ENCODE measurements at regions not wholly inside any gene's neighbourhood (a gene's known extent, or its start where the extent isn't known, plus 50 kb on each side); places are given as distances from the start of the nearest gene placed in this dataset.

GRCh38 chr3:144549166-144549565 is 577.5 kb downstream of the DIPK2A start:
- H3K4me3 ChIP-seq (replicated peaks; ENCODE audit: low read depth, low read length) = no peak overlapping the region
- DNase-seq (ENCODE audit: extremely low read depth, low read depth) = no peak
- TF ChIP-seq CTCF (IDR thresholded peaks at IDR 0.05; ENCODE audit: low read depth, low read length, missing control alignments) = no peak

- H3K4me3 ChIP-seq (replicated peaks; ENCODE audit: low read depth, low read length) = no peak overlapping the region
- DNase-seq (ENCODE audit: extremely low read depth, low read depth) = no peak
- no peak for TF ChIP-seq CTCF (IDR thresholded peaks at IDR 0.05; ENCODE audit: low read depth, low read length, missing control alignments)
Observed at GRCh38 chr3:144552346-144553057, 580.9 kb downstream of the DIPK2A start.

GRCh38 chr3:144553301-144553700 is 581.7 kb downstream of the DIPK2A start:
- no peak for DNase-seq (ENCODE audit: extremely low read depth, low read depth)
- no peak for TF ChIP-seq CTCF (IDR thresholded peaks at IDR 0.05; ENCODE audit: low read depth, low read length, missing control alignments)
- no peak overlapping the region for H3K4me3 ChIP-seq (replicated peaks; ENCODE audit: low read depth, low read length)

GRCh38 chr3:144554889-144555288 is 583.3 kb downstream of the DIPK2A start:
- TF ChIP-seq CTCF (IDR thresholded peaks at IDR 0.05; ENCODE audit: low read depth, low read length, missing control alignments) = no peak
- no peak for DNase-seq (ENCODE audit: extremely low read depth, low read depth)
- H3K4me3 ChIP-seq (replicated peaks; ENCODE audit: low read depth, low read length) = no peak overlapping the region

- no peak for DNase-seq (ENCODE audit: extremely low read depth, low read depth)
- TF ChIP-seq CTCF (IDR thresholded peaks at IDR 0.05; ENCODE audit: low read depth, low read length, missing control alignments) = no peak
- H3K4me3 ChIP-seq (replicated peaks; ENCODE audit: low read depth, low read length) = no peak overlapping the region
Observed at GRCh38 chr3:144556392-144556791, 584.8 kb downstream of the DIPK2A start.

GRCh38 chr3:144557515-144557914 is 585.9 kb downstream of the DIPK2A start:
- no peak overlapping the region for H3K4me3 ChIP-seq (replicated peaks; ENCODE audit: low read depth, low read length)
- no peak for TF ChIP-seq CTCF (IDR thresholded peaks at IDR 0.05; ENCODE audit: low read depth, low read length, missing control alignments)
- no peak for DNase-seq (ENCODE audit: extremely low read depth, low read depth)

- TF ChIP-seq CTCF (IDR thresholded peaks at IDR 0.05; ENCODE audit: low read depth, low read length, missing control alignments) = no peak
- H3K4me3 ChIP-seq (replicated peaks; ENCODE audit: low read depth, low read length) = no peak overlapping the region
- DNase-seq (ENCODE audit: extremely low read depth, low read depth) = no peak
Observed at GRCh38 chr3:144564011-144564410, 592.4 kb downstream of the DIPK2A start.
